HG03097 (cell line): ENCODE measurements at regions not wholly inside any gene's neighbourhood (a gene's known extent, or its start where the extent isn't known, plus 50 kb on each side); places are given as distances from the start of the nearest gene placed in this dataset.

Experiments used
- ATAC-seq: cut with Tn5 transposase; IDR thresholded peaks from one replicate; pipeline ENCODE4 v1.9.1; 2021; ENCODE audit not compliant: unreplicated experiment, low FRiP score

DNA sequence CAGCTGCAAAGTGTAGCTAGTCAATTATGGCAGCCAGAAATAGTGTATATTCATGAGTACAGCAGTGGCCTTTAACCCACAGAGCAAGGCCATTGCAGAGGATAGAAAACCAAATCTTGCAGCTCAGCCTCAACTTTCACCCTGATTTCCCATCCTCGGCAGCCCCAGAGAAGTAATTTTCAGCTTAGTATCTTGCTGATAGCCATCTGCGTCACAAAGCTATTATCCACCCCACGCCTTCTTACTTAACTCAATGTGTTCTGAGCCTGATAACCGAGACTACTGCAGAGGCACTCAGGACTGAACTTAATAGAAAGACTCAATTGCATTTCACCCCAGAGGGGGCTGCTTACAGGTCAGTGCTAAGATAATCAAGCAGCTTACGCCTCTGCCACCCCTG, 174.5 kb upstream of the MAOA start:
- no peak for ATAC-seq

DNA sequence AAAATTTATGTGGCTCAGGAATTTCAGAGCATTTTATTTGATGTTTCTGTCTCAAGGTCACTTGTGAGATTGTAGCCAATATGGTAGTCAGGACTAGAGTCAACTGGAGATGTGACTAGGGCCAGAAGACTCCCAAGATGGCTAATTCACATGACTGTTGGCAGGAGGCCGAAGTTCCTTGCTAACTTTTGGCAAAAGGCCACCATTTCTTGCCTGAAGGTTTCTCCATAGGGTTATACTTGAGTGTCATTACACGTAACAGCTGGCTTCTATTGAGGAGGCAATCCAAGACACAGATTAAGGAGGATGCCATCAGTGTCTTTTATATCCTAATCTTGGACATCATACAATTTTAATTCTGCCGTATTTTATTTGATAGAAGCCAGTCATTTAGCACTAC, 162.3 kb upstream of the MAOA start:
- no peak for ATAC-seq

DNA sequence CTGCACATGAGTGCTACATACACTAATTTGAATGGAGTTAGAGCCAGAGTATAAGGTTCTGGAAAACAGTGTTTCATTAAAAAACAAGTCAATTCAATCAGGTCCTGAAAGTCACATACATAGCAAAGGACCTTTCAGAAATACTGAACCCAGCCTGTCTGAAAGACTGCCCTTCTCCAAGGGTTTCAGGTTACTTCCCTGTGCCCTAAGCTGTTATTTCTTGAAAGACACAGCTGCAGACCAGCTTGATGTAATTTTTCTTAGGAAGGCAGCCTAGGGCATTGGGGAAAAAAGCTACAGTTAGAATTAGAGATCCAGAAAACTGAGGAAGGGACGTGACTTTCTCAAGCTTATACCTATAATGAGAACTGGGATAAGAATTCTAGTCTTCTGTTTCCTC, 155.9 kb upstream of the MAOA start:
- no peak for ATAC-seq

DNA sequence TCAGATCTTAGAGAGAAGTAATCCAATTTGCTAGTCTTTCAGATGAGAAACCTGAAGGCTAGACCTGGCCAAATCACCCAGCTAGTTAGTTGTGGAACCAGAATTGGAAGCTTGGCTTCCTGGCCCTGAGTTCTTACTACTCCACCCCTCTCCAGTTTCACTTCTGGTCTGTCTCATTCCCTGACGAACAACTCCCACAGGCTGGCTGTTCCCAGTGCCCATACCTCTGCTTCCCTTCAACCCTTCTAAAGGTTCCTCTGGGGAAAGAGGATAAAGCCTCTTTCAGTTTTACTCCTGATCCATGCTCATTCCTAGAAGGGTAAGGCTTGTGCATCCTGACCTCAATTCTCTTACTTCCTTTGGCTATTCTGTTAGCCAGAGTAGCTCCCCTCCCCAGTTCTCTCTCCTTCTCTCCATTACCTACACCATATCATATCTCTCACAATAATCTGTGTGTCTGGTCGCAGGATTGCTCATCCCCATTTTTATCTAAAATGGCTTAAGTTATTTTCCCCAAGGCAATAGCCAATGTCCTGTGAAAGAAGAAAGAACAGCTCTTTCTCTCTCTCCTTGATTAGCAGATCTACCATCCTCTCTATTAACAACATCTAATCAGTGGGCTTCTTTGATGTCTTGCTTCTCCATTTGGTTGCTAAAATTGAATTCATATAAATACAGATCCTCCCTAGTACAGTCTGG, 155.0 kb upstream of the MAOA start:
- no peak for ATAC-seq

DNA sequence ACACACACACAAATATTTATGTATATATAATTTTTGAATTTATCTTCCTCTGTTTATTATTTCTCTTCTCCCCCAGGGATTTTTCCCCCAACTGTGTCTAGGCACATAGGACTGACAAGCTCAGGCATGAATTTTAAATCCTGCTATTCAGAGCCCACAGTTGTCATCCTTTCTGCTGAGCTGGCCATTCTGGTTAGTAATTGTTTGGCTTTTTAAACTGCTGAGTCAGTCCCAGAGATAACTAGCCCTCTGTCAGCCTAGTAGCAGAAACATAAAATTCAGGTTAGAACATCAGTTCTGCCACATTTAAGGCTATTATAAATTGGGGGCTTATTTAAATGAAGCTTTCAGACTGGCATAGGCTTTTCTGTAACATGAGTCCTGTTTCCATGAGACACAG, 151.7 kb upstream of the MAOA start:
- ATAC-seq = no peak

DNA sequence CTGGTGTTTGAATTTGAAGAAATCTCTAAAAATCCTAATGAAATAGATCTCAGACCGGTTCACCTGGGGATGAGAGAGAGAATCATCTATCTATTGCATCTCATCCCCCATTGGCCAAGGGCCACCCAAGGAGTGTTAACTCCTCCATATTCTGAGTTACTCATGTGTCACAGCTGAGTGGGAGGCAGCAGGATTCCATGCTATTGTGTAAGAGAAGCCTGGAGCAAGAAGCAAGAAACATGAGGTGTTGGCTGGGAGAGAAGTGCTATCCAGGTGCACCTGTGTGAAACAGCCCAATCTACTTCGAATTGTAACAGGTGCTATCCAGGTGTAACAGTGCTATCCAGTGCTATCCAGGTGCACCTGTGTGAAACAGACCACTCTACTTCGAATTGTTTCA, 150.3 kb upstream of the MAOA start:
- no peak for ATAC-seq

DNA sequence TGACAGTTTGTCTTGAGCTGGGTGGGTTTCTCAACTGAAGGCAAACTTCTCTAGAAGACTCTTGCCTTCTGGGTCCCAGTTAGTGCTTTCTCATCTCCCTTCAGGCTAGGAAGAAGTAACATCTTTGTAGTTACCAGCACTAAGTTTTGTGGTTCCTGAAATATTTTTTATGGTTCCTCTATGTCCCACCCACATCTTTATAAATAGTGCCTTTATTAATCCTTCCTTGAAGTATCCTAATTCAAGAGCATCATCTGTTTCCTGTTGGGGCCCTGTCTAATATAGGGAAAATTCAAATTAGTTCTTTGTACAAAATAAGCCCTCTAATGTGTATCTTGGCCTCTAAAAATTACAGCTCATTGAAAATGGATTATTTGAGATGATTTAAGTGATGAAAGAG, 147.4 kb upstream of the MAOA start:
- no peak for ATAC-seq

DNA sequence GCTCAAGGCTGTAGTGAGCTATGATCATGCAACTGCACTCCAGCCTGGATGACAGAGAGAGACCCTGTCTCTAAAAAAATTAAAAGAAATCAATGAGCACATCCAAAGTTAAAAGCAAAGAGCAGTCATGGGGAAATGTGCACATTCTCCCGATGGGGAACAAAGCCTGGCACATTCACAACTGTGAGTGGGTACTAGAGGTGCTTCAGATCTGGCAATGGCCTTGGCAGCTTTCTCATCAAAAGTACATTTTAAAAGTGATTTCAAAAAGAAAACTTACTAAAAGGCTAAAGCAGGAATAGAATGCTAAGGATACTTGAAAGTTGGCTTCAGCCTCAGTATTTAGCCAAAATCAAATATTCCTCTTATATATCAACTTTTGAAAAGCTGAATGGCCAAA, 145.9 kb upstream of the MAOA start:
- no peak for ATAC-seq

DNA sequence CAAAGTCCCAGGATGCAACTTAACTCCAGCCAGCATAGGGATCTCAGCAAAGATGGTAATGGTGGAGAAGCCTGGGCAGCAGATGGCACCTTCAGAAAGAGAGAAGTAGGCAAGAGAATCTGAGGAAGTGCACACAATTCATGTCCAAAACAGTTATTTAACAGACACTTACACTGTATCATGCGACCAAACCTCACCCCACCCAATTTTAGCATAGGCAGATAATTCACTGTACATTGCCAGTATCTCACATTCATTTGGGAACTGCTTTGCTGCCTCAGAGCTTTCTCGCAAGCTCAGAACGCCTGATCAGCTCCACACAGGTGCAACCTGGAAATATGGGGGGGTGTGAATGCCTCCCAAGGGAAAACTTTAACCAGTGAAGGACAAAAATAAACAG, 143.0 kb upstream of the MAOA start:
- ATAC-seq = no peak

DNA sequence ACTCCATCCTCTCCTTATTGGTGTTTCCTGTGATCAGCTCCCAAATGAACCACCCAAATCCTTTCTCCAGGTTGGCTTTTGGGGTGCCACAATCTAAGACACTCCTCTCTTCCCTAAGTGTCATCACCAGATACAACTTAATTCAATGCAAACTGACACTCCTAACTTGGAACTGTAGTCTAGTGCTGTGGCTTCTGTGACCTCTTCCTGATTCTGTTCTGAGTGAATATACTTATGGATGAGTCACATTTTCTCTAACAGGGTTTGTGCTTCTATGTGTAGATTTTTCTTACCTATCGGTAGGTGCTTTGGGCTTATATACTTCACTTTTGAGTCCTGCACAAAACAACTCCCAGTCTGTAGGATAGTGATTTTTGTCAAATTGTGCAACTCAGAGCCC, 141.3 kb upstream of the MAOA start:
- ATAC-seq = no peak

DNA sequence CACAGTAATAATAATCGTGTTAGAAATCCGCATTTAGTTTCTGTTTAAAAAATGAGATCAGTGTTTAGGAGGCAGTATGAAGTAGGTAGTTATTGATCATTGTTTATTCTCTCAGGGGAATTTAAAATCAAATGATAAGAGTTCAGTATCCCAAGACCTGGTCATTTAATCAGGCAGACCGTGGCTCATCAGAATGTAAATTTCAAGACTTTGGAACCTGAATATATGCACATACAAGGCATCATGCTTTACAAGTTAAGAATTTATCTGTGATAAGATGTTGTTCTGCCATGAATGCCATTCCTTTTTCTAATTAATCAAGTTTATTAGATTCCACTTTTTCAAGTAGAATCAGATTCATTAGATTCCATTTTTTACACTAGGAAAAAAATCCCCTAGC, 133.5 kb upstream of the MAOA start:
- ATAC-seq = no peak

DNA sequence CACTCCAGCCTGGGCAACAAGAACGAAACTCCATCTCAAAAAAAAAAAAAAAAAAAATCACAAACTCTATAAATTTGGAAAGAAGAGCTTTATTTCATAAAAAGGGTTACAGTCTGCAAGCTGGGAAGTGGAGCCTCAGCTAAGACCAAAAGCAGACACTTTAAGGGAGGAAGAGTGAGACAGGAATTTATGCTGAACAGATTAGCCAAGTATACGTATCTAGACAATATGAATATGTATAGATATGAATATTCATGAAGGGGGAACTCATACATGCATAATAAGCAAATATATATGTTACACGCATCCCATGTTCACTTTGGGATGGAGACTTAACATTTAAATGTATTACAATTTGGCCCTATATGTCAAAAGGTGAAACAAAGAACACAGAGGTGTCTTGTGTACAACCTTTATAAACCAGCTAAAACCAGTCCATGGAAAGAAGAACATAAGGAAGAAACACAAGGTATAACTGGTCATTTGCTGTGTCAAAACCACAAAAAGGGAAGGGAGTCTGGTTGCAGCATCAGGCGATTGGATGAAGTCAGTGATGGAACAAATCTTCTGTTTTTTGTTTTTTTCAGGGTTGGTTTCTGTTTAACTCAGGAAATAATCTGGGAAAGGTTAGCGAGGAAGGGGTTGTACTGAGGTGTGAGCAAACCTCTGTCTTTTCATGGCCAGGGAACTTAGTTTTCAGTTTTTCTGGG, 130.0 kb upstream of the MAOA start:
- ATAC-seq = no peak

DNA sequence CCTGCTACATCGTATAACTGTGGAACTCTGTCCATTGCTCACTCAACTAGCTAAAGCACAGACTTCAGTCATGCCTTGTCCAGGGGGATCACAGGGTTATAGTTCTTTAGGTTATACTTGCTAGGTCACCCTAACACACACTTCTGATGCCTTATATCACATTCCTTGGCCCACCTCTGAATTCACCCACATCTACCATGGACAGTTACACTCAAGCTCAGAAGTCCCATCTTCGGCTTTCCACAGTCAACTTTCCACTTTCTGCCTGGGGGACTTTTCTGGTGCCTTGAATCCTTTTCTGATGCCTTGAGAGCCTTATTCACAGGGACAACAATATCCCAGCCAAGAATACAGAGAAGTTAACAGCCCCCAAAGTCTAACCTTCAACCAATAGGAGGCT, 129.2 kb upstream of the MAOA start:
- no peak for ATAC-seq

DNA sequence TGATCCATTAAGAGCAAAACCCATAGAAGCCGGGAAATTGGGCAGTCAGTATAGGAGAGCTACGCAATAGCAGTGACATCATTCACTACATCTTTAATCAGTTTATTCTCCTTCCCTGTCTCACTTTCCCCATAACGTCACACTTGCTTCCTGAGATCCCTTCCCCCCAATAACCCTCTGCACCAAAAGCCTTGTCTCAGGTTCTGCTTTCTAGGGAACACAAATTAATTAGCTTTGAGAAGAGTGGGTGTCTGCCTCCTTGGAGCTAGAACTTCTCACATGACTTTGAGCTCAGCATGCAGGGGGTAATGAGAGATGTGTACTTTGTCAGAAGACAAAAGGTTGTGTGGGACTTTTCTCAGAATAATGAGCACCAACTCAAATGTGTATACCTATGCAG, 128.3 kb upstream of the MAOA start:
- no peak for ATAC-seq

DNA sequence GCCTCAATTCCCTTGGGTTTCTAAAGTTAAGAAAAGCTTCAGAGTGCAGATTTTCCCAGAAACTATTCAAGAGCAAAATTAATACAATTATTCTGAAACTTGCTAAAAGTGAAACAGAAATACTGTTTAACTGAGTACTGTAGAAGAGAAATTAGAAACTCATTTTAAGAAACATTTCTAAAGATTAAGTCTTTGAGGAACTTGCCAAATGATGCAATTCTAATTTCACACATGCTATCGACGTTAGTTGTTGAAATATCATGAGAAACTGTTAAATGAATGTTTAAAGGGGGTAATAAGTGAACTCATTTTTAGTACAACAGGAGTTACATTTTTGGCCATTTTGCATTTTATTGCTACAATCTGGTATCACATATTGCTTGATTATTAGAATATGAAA, 125.3 kb upstream of the MAOA start:
- ATAC-seq = no peak

DNA sequence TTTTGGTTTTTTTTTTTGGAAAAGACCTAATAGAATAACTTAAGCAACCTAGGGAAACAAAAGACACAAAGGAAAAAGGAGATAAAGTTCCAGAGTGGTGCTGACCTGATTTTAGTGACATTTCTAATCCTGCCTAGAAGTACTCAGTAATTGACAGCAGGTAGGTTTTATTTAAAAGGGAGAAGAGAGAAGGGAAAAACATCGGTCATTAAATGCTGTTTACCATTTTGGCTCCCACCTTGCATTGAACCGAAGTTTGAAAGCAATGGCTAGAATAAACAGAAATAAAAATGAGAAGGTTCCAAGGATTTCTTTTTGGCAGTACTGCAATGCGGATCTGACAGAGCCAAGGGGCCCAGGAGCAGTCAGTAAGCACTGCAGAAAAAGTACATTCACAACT, 115.8 kb upstream of the MAOA start:
- ATAC-seq = no peak

DNA sequence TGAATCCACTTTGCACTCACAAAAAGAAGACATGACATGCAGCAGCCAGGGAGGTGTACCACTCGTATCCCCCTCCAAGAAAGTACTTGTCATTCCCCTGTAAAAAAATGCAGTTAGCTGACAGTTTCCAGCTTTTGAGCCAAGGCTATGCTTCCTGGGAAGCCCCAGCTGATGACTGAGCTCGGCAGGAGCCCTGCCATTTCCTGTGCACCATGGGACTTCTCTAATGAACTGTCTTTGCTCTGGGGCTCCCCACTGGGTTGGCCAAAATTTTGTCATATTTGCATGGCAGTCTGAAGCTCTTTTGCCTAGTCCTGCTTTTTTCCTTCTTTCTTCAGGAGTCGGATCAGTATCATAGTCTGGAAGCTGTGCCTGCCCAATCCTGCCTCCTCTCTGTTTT, 104.5 kb upstream of the MAOA start:
- no peak for ATAC-seq

DNA sequence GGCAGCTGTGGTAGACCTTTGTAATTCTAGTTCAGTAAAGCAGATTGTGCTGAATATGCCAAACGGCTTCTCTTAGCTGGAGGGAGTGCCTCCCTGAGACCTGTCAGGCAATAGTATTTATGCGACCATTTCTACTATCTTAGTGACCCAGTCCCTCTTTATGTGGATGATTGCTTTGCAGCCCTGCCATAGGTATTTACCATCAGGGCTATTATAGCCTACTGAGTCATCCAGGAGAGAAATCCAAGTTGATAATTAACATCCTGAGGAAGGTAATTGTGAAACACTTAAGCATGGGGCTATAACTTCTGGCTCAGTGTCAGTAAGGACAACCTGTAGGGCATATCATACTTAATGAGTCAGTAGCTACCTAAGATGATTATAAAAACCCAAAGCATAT, 103.9 kb upstream of the MAOA start:
- ATAC-seq = no peak

DNA sequence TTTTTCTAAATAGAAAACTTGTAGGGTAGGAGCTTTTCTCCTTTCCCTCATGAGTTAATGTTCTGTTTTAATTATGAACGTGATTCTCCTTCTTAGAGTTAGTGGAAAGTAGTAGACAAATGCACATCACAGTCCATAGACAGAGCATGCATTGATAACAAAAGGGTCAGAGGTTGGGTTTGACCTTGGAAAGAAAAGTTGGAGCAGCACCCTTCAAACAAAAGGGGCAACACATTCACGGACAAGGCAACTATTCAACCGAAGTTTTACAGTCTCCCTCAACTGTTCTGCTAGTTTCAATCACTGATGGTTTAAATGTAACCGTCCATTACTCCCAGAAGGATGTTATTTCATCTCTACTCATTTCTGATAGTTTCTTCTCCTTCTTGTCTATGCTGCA, 103.4 kb upstream of the MAOA start:
- no peak for ATAC-seq

DNA sequence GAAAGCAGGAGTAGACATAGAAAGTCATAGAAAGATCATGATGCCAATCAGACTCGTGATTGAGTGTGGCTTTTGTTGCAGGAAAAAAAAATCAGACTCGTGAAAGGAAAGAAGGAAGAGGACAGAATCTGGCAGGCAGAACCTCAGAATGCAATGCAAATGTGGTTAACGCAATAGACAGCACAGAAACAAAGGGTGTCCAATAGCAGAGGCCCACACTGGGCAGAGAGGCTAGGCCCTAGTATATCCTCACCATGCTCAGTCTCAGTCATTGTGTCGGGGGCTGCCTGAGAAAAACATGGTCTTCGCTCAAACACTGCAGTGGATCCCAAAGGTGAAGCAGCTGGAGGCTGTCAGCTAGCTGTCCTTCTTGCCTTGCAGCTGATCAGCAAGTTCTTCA, 102.8 kb upstream of the MAOA start:
- no peak for ATAC-seq

DNA sequence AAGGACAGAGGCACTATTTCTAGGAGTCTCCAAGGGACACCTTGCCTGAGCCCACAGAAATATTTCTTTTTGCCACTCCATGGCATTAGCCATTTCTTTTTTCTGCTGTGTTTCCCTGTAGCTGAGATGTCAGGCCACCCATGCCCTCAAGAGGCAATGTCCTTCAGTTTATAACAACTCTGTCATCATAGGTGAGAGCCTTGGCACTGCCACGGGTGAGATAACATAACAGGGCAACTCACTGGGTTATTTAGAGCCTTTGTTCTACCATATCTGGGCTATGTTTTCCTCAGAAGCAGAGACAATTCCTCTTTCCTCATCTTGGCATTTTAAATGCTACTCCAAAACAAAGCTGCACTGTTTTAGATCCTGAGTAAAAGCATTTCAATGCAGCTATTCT, 99.9 kb upstream of the MAOA start:
- no peak for ATAC-seq

DNA sequence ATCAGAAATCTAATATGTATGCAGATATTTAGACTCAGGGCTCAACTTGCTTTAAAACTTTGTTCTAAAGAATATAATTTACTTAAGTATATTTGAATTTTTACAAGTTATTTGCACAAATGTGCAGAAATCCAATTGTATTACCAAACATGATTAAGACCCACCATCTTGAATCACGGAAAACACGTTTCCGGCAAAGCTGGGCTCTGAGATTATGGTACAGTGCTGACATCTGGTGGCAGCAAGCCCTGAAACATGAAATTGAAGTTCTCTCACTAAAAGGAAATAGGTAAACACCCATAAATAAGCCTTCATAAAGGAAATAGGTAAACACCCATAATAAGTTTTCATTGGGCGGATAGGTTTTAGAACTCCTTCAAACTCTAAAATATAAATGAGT, 98.3 kb upstream of the MAOA start:
- ATAC-seq = no peak

DNA sequence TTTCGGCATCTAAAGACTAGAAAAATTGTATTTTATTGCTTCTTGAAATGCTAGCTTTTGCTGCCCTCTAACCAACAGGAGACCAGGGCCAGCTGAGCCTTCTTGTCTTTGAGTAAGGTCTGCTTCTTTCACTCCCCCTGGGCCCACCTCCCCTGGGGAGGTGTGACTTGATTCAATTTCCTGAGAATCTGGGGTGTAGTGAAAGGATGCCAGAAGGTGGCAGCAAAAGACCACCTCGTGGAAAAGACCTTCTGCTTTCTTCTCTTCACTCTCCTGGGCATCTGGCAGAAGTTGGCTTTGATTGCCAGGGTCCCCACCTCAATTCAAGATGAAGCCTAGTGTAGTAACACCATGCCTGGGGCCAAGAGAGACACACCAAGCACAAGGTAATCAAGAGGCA, 96.5 kb upstream of the MAOA start:
- ATAC-seq = no peak
